HFFc6 (cell line): ENCODE measurements at regions not wholly inside any gene's neighbourhood (a gene's known extent, or its start where the extent isn't known, plus 50 kb on each side); places are given as distances from the start of the nearest gene placed in this dataset.
A peak's percentile ranks its signal among the peaks of the same experiment; 100 is the strongest.

Experiments used
- DNase-seq: peaks from one replicate; pipeline ENCODE4 v3.0.0-alpha.2; 2018
- H3K27ac Mint-ChIP-seq: 2 replicates; pipeline ENCODE4 v1.8.0; 2020; ENCODE audit warnings: mild to moderate bottlenecking, mixed read lengths
- H3K27me3 Mint-ChIP-seq: 2 replicates; pipeline ENCODE4 v1.8.0; 2021; ENCODE audit warnings: mild to moderate bottlenecking, moderate library complexity, mixed read lengths; ENCODE audit not compliant: insufficient read depth
- H3K36me3 Mint-ChIP-seq: 2 replicates; pipeline ENCODE4 v1.8.0; 2021; ENCODE audit warnings: low read depth, mixed read lengths
- H3K4me1 Mint-ChIP-seq: 2 replicates; pipeline ENCODE4 v1.8.0; 2020; ENCODE audit warnings: low read depth, mixed read lengths
- H3K4me3 Mint-ChIP-seq: 2 replicates; pipeline ENCODE4 v1.8.0; 2020; ENCODE audit warnings: mild to moderate bottlenecking, moderate library complexity, mixed read lengths
- H3K9me3 Mint-ChIP-seq: 2 replicates; pipeline ENCODE4 v1.8.0; 2020; ENCODE audit warnings: mild to moderate bottlenecking, mixed read lengths
- CTCF ChIP-seq: fragments of 200-600 bp; sonication (generic); IDR thresholded peaks from 2 replicates; pipeline ENCODE4 v1.5.0; 2021; ENCODE audit warnings: antibody characterized with exemption, mild to moderate bottlenecking

DNA sequence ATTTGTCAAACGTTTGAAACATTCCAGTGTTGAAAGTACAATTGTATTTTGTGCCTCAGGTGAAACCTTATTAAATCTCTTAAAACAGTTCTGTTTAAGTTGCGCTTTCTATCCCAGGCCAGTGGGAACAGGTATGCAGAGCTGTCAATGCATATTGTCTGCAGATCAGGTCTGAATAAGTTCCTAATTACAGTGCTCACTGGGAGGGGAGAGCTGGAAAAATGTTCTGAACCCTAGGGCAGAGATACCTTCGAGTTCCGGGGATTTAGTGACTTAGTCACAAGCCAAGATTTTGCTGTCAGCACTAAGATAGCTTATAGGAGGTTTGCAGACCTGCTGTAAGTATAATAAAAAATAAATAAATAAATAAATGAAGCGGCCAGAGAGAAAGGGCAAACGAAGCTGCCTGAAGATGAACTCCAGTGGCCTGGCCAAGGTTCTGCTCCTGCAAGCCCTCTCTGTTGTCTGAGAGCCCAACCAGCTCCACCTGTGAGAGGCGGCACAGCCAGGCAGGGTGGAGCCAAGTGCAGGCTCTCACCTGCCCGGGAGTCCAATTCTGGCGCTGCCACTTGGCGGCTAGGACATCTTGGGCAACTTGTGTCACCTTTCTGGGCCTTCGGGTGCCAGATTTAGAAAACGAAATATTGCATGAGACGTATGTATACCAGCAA, 97.9 kb upstream of the SLC7A1 start:
- no peak for TF ChIP-seq CTCF
- DNase-seq: no peak
- H3K27ac Mint-ChIP-seq: no peak overlapping the region
- H3K4me1 Mint-ChIP-seq: peaks cover 23% of the 10 kb centered on the region
- no peaks in the 10 kb centered on the region for H3K27me3 Mint-ChIP-seq
- H3K9me3 Mint-ChIP-seq: no peaks in the 10 kb centered on the region
- H3K4me3 Mint-ChIP-seq: no peak overlapping the region
- peaks cover 4% of the 10 kb centered on the region; the same call in 1 of the 2 replicates for H3K36me3 Mint-ChIP-seq

DNA sequence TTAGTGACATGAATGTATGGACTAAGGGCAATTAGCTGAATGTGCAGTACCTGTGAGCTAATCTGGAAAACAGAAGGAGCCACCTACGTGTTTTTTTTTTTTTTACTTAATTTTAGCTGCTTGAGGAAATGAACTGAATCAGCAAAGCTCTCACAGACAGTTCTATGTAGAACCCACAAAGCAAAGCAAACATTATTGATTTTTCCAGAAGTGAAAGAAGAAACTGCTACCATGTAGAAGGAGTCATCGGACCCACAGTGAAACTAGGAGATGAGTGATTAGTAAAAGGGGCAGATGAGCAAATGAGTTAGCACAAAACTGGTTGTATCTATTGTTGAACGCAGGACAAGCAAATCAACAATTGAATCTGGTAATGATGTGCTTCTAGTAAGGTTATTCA, 94.1 kb upstream of the SLC7A1 start:
- Mint-ChIP-seq H3K36me3 (no peaks in the 10 kb centered on the region; the same call in 1 of the 2 replicates), H3K4me3 (no peak overlapping the region), H3K27ac (no peak overlapping the region), H3K27me3 (no peaks in the 10 kb centered on the region; the same call in 1 of the 2 replicates), H3K4me1 (peaks cover 50% of the 10 kb centered on the region), H3K9me3 (no peaks in the 10 kb centered on the region)
- TF ChIP-seq CTCF: no peak
- no peak for DNase-seq

- H3K4me1 Mint-ChIP-seq: peaks cover 61% of the 10 kb centered on the region
- no peaks in the 10 kb centered on the region; the same call in 1 of the 2 replicates for H3K36me3 Mint-ChIP-seq
- peak; percentile 9 for DNase-seq
- H3K27me3 Mint-ChIP-seq: no peaks in the 10 kb centered on the region; the same call in 1 of the 2 replicates
- no peak overlapping the region for H3K4me3 Mint-ChIP-seq
- no peak for TF ChIP-seq CTCF
- H3K9me3 Mint-ChIP-seq: no peaks in the 10 kb centered on the region
- H3K27ac Mint-ChIP-seq: no peak overlapping the region
These were observed 92.7 kb upstream of the SLC7A1 start for GRCh38 chr13:29688193-29688592.

DNA sequence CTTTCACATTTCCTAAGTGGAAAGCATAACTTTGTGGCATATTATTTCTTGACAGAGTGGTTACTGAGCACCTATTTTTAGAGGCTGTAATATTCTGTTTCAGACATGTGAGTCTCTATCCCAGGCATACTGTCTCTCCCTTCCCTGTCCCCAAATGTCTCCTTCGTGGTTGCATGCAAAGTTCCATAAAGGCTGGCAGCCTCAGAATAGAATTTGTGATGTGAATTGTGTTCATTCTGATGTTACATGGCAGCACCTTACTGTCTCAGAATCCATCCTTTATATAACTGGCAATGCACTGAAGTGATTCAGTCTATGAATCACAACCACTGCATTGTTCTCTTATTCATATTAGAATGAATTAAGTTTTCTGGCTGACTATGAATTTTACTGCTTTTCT, 89.0 kb upstream of the SLC7A1 start:
- Mint-ChIP-seq H3K4me1 (peaks cover 58% of the 10 kb centered on the region), H3K27me3 (no peaks in the 10 kb centered on the region; the same call in 1 of the 2 replicates), H3K36me3 (no peaks in the 10 kb centered on the region; the same call in 1 of the 2 replicates), H3K4me3 (peak overlapping the region; percentile 3; the same call in 1 of the 2 replicates), H3K9me3 (no peaks in the 10 kb centered on the region), H3K27ac (peak overlapping the region; percentile 76)
- no peak for TF ChIP-seq CTCF
- DNase-seq: peak; percentile 43

DNA sequence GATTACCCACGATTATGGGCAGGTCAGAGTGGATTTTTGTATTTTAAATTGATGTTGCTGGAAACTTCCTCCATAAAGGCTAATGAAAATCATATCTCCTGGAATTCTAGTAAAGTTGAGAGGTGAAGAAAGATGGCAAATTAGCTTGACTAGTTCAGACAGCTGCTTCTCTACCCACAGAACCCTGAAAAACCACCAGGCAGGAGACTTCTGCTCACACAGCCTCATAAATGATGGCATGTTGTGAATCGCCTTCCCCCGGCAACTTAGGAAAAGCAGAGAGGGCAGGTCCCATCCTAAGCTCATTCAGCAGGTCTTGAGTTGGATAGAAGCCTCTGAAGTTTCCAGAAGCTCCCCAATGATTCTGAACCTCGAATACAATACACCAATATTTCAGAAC, 87.6 kb upstream of the SLC7A1 start:
- no peak overlapping the region for H3K27ac Mint-ChIP-seq
- no peak for DNase-seq
- H3K9me3 Mint-ChIP-seq: no peaks in the 10 kb centered on the region
- no peaks in the 10 kb centered on the region; the same call in 1 of the 2 replicates for H3K36me3 Mint-ChIP-seq
- no peaks in the 10 kb centered on the region; the same call in 1 of the 2 replicates for H3K27me3 Mint-ChIP-seq
- peaks cover 48% of the 10 kb centered on the region for H3K4me1 Mint-ChIP-seq
- no peak overlapping the region for H3K4me3 Mint-ChIP-seq
- TF ChIP-seq CTCF: no peak
